K562 (cell line): ENCODE measurements at regions not wholly inside any gene's neighbourhood (a gene's known extent, or its start where the extent isn't known, plus 50 kb on each side); places are given as distances from the start of the nearest gene placed in this dataset.

Experiments used
- ATAC-seq: fragments of 200-7000 bp; cut with Tn5 transposase; 3 replicates; pipeline ENCODE4 v1.9.1; 2020; ENCODE audit warnings: moderate library complexity
- BruUV-seq: library from RNA; stranded (reverse); fragments of 400-500 nt; replicated peaks from 2 replicates; lab custom pipeline; 2021; lab: Mats Ljungman, UMichigan
- CTCF ChIA-PET: fragments of 300-600 bp; formaldehyde crosslinking; extraction: SDS; loops from one replicate; lab custom pipeline; 2021; ENCODE audit warnings: low intra/inter-chr PET ratio; lab: Yijun Ruan, JAX
- POLR2A ChIA-PET: fragments of 300-600, 350-650 bp; sonication (Branson Sonifier 250); formaldehyde crosslinking; extraction: SDS; loops from one replicate; lab custom pipeline; 2021; ENCODE audit warnings: antibody characterized with exemption, inconsistent platforms; lab: Yijun Ruan, JAX
- DNase-seq, 4 experiments: peaks; one replicate each; pipeline versions ENCODE4 v3.0.0 to v3.0.0-alpha.2; 2011 to 2018; ENCODE audit warnings: low spot score in 3 of 4, mixed read lengths in 3 of 4; ENCODE audit errors: extremely low read depth in 1 of 4
- FAIRE-seq: peaks from 2 replicates; lab custom pipeline; 2011; peaks lifted over from hg19 to GRCh38; lab: Jason Lieb, UNC
- H2AFZ ChIP-seq: 2 replicates; pipeline ENCODE4 v1.6.0; 2011; ENCODE audit warnings: low read depth, low read length, control low read depth, inconsistent platforms
- H3K27ac ChIP-seq: fragments of 200-600 bp; 3 replicates; pipeline ENCODE4 v1.8.0; 2011; ENCODE audit warnings: low read depth, mild to moderate bottlenecking, control low read depth, inconsistent platforms, low read length, moderate library complexity, mixed read lengths; ENCODE audit errors: extremely low read depth
- H3K27me3 ChIP-seq, 2 experiments: fragments of 300-600 bp in 1 of 2; 2 replicates in 1 of 2; 3 replicates in 1 of 2; pipeline versions ENCODE4 v1.6.0 to v1.8.0; 2011; ENCODE audit warnings: inconsistent platforms in 2 of 2, low read length in 2 of 2, mild to moderate bottlenecking in 1 of 2, mixed read lengths in 1 of 2, moderate library complexity in 1 of 2; ENCODE audit not compliant: control insufficient read depth in 2 of 2, insufficient read depth in 2 of 2
- H3K36me3 ChIP-seq: fragments of 300-600 bp; 3 replicates; pipeline ENCODE4 v1.8.0; 2011; ENCODE audit warnings: mild to moderate bottlenecking, low read length, inconsistent platforms; ENCODE audit not compliant: control insufficient read depth, insufficient read depth
- H3K4me1 ChIP-seq, 2 experiments: fragments of 200-600 bp in 1 of 2; replicated peaks in 1 of 2; 2 replicates in 1 of 2; 3 replicates in 1 of 2; pipeline versions ENCODE4 v1.5.1 to v1.8.0; 2011; ENCODE audit warnings: inconsistent platforms in 2 of 2, low read length in 2 of 2, mild to moderate bottlenecking in 1 of 2, mixed read lengths in 1 of 2, moderate library complexity in 1 of 2; ENCODE audit not compliant: control insufficient read depth in 2 of 2, insufficient read depth in 2 of 2
- H3K4me2 ChIP-seq: 2 replicates; pipeline ENCODE4 v1.6.1; 2011; ENCODE audit warnings: low read length, control low read depth, inconsistent platforms, mixed read lengths; ENCODE audit not compliant: insufficient read depth
- H3K4me3 ChIP-seq: fragments of 200-600 bp; sonication (generic), shearing (Covaris generic); 2 replicates; pipeline ENCODE4 v1.5.1; 2016; ENCODE audit warnings: control low read depth, inconsistent platforms
- H3K79me2 ChIP-seq: fragments of 200-600 bp; 3 replicates; pipeline ENCODE4 v1.8.0; 2011; ENCODE audit warnings: low read length, inconsistent platforms; ENCODE audit not compliant: control insufficient read depth, insufficient read depth
- H3K9ac ChIP-seq, 2 experiments: 2 replicates each; pipeline versions ENCODE4 v1.6.0 to v1.6.1; 2011; ENCODE audit warnings: low read depth in 2 of 2, low read length in 2 of 2, control low read depth in 1 of 2, inconsistent platforms in 1 of 2, mild to moderate bottlenecking in 1 of 2, mixed read lengths in 1 of 2; ENCODE audit not compliant: insufficient read depth in 1 of 2
- H3K9me1 ChIP-seq: one replicate; pipeline ENCODE4 v1.6.0; 2011; ENCODE audit warnings: inconsistent platforms, mild to moderate bottlenecking, low read length, moderate library complexity; ENCODE audit not compliant: control insufficient read depth, insufficient read depth
- H3K9me3 ChIP-seq: replicated peaks from 2 replicates; pipeline ENCODE4 v1.5.1; 2011; ENCODE audit warnings: low read depth, low read length, inconsistent platforms; ENCODE audit not compliant: control insufficient read depth, insufficient read depth
- H4K20me1 ChIP-seq: replicated peaks from 2 replicates; pipeline ENCODE4 v1.6.1; 2011; ENCODE audit warnings: low read length, inconsistent platforms, mixed read lengths; ENCODE audit not compliant: control insufficient read depth, insufficient read depth
- ATF7 ChIP-seq: fragments of 450-650 bp; IDR thresholded peaks from 2 replicates; pipeline ENCODE4 v1.7.1; 2014; ENCODE audit warnings: mild to moderate bottlenecking, moderate library complexity
- CXXC5 ChIP-seq: fragments of 250-450 bp; sonication (Bioruptor Pico); IDR thresholded peaks from 2 replicates; pipeline ENCODE4 v1.8.0; 2022; ENCODE audit warnings: inconsistent platforms, mild to moderate bottlenecking, moderate library complexity
- FOXA1 ChIP-seq: fragments of 450-650 bp; IDR thresholded peaks from 2 replicates; pipeline ENCODE4 v1.6.1; 2016; ENCODE audit warnings: mild to moderate bottlenecking, borderline replicate concordance
- KDM4B ChIP-seq, 2 experiments: fragments of 450-650 bp in 1 of 2; sonication (generic) in 1 of 2; IDR thresholded peaks; 2 replicates each; pipeline ENCODE4 v1.6.1; 2016 to 2017; ENCODE audit warnings: borderline replicate concordance in 2 of 2, antibody characterized with exemption in 1 of 2, low read depth in 1 of 2, mild to moderate bottlenecking in 1 of 2
- LEF1 ChIP-seq: fragments of 450-650 bp; IDR thresholded peaks from 2 replicates; pipeline ENCODE4 v1.6.1; 2016; ENCODE audit warnings: mild to moderate bottlenecking
- POLR2AphosphoS2 ChIP-seq: IDR thresholded peaks from 2 replicates; pipeline ENCODE4 v1.6.1; 2012; ENCODE audit warnings: low read length, improper control_type of control experiment
- ZKSCAN1 ChIP-seq: fragments of 150-350 bp; IDR thresholded peaks from 2 replicates; pipeline ENCODE4 v1.6.1; 2016; ENCODE audit warnings: low read depth, low read length
- ZNF444 ChIP-seq: fragments of 250-450 bp; sonication (Bioruptor Pico); IDR thresholded peaks from 2 replicates; pipeline ENCODE4 v1.4.0; 2020; ENCODE audit warnings: mild to moderate bottlenecking, moderate library complexity
- WGBS: fragments of 100-300 bp; shearing (Covaris generic); methylation state at CpG from one replicate; pipeline ENCODE4 v1.1.6; 2016; ENCODE audit warnings: low coverage, mixed read lengths; ENCODE audit not compliant: insufficient coverage; ENCODE audit errors: missing lambda C conversion rate; 5-methylcytosine and 5-hydroxymethylcytosine counted together
- in situ Hi-C: fragments of 300-500 bp; cut with MboI; formaldehyde crosslinking; loops from 4 replicates; pipeline ENCODE4 v1.15.0; 2018; ENCODE audit warnings: inconsistent platforms, mixed read lengths
- intact Hi-C: fragments of 100-400 bp; cut with micrococcal nuclease; formaldehyde crosslinking; loops from 2 replicates; pipeline ENCODE4 v1.14.2; 2022
- TF ChIP-seq, protein P1 (sequence below), 2 experiments: fragments of 450-650 bp; IDR thresholded peaks; 2 replicates each; pipeline ENCODE4 v1.6.1; 2018; ENCODE audit warnings: mild to moderate bottlenecking in 2 of 2, low read depth in 1 of 2; ENCODE audit not compliant: partially characterized antibody in 2 of 2
- TF ChIP-seq, protein P2 (sequence below): fragments of 450-650 bp; formaldehyde crosslinking; IDR thresholded peaks from 2 replicates; pipeline ENCODE4 v1.4.0; 2022; ENCODE audit warnings: mild to moderate bottlenecking, moderate library complexity
- TF ChIP-seq, protein P3 (sequence below): IDR thresholded peaks from 2 replicates; pipeline ENCODE4 v1.6.1; 2016; ENCODE audit warnings: missing genetic modification characterization, missing compliant biosample characterization
- TF ChIP-seq, protein P4 (sequence below): fragments of 450-650 bp; IDR thresholded peaks from 2 replicates; pipeline ENCODE4 v1.6.1; 2014; ENCODE audit warnings: low read depth, mild to moderate bottlenecking, moderate library complexity, borderline replicate concordance
- TF ChIP-seq, protein P5 (sequence below), 2 experiments: fragments of 200-800 bp in 1 of 2; sonication (Bioruptor generic) in 1 of 2; sonication (generic) in 1 of 2; formaldehyde crosslinking in 1 of 2; IDR thresholded peaks in 1 of 2; conservative IDR thresholded peaks in 1 of 2; 2 replicates each; pipeline versions ENCODE4 v1.5.0 to v1.6.1; 2016 to 2020; ENCODE audit warnings: missing compliant biosample characterization in 1 of 2, missing genetic modification characterization in 1 of 2, missing genetic modification reagents in 1 of 2

DNA sequence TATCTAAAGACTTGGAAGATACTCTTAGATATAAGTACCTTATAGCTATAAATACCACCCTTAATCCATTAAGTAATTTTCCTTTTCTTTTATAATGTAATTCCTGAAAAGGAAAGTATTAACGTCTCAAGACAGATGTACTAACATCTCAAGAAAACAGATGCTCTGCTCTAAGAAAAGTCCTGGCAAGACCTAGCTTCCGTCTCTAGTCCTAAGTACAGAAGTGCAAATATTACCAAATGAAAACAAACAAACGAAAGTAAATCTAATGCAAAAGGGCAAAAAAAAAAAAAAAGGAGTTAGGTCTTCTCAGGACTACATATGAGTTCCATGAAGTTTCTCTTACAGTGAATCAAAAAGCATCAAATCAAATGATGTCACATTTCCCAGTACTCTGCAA lies 106.8 kb upstream of the PDE10A start:
- POLR2A ChIA-PET, result no interaction called here
- CTCF ChIA-PET, result no interaction called here
- Histone ChIP-seq H3K79me2 (no peaks in the 10 kb centered on the region), H3K9me1 (no peaks in the 10 kb centered on the region), H3K27ac (no peak overlapping the region), H3K36me3 (no peaks in the 10 kb centered on the region), H3K4me2 (no peak overlapping the region), H2AFZ (no peak overlapping the region), H3K9ac (no peak overlapping the region), H3K27me3 (peaks cover 3 to 5% of the 10 kb centered on the region in 2 experiments; a peak in 1 of 5 replicates), H3K4me3 (no peak overlapping the region), H4K20me1 (no peaks in the 10 kb centered on the region), H3K9me3 (no peaks in the 10 kb centered on the region), H3K4me1 (no peaks in the 10 kb centered on the region)
- no peak for FAIRE-seq
- no TSS peak for BruUV-seq
- in situ Hi-C loops, result no loop called here
- intact Hi-C loops, result no loop called here
- WGBS, result 2% methylated on average over 3 of the region's 3 CpGs
- no peak for ATAC-seq
- DNase-seq, result no peak
- TF ChIP-seq ATF7 (no peak), ZKSCAN1 (no peak), LEF1 (no peak), ZNF444 (no peak), POLR2AphosphoS2 (no peak), CXXC5 (CRISPR knock-in tag) (no peak), FOXA1 (no peak), KDM4B (IDR thresholded peaks at IDR 0.05; ENCODE audit: borderline replicate concordance in 2 of 2, low read depth in 1 of 2) (no peak)
- TF ChIP-seq, protein P1, sequence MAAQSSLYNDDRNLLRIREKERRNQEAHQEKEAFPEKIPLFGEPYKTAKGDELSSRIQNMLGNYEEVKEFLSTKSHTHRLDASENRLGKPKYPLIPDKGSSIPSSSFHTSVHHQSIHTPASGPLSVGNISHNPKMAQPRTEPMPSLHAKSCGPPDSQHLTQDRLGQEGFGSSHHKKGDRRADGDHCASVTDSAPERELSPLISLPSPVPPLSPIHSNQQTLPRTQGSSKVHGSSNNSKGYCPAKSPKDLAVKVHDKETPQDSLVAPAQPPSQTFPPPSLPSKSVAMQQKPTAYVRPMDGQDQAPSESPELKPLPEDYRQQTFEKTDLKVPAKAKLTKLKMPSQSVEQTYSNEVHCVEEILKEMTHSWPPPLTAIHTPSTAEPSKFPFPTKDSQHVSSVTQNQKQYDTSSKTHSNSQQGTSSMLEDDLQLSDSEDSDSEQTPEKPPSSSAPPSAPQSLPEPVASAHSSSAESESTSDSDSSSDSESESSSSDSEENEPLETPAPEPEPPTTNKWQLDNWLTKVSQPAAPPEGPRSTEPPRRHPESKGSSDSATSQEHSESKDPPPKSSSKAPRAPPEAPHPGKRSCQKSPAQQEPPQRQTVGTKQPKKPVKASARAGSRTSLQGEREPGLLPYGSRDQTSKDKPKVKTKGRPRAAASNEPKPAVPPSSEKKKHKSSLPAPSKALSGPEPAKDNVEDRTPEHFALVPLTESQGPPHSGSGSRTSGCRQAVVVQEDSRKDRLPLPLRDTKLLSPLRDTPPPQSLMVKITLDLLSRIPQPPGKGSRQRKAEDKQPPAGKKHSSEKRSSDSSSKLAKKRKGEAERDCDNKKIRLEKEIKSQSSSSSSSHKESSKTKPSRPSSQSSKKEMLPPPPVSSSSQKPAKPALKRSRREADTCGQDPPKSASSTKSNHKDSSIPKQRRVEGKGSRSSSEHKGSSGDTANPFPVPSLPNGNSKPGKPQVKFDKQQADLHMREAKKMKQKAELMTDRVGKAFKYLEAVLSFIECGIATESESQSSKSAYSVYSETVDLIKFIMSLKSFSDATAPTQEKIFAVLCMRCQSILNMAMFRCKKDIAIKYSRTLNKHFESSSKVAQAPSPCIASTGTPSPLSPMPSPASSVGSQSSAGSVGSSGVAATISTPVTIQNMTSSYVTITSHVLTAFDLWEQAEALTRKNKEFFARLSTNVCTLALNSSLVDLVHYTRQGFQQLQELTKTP (IDR thresholded peaks at IDR 0.05; ENCODE audit: low read depth in 1 of 2, partially characterized antibody in 2 of 2), result no peak
- TF ChIP-seq, protein P2, sequence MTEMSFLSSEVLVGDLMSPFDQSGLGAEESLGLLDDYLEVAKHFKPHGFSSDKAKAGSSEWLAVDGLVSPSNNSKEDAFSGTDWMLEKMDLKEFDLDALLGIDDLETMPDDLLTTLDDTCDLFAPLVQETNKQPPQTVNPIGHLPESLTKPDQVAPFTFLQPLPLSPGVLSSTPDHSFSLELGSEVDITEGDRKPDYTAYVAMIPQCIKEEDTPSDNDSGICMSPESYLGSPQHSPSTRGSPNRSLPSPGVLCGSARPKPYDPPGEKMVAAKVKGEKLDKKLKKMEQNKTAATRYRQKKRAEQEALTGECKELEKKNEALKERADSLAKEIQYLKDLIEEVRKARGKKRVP, result no peak
- TF ChIP-seq, protein P3, sequence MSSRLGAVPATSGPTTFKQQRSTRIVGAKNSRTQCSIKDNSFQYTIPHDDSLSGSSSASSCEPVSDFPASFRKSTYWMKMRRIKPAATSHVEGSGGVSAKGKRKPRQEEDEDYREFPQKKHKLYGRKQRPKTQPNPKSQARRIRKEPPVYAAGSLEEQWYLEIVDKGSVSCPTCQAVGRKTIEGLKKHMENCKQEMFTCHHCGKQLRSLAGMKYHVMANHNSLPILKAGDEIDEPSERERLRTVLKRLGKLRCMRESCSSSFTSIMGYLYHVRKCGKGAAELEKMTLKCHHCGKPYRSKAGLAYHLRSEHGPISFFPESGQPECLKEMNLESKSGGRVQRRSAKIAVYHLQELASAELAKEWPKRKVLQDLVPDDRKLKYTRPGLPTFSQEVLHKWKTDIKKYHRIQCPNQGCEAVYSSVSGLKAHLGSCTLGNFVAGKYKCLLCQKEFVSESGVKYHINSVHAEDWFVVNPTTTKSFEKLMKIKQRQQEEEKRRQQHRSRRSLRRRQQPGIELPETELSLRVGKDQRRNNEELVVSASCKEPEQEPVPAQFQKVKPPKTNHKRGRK (tag), result no peak
- TF ChIP-seq, protein P4, sequence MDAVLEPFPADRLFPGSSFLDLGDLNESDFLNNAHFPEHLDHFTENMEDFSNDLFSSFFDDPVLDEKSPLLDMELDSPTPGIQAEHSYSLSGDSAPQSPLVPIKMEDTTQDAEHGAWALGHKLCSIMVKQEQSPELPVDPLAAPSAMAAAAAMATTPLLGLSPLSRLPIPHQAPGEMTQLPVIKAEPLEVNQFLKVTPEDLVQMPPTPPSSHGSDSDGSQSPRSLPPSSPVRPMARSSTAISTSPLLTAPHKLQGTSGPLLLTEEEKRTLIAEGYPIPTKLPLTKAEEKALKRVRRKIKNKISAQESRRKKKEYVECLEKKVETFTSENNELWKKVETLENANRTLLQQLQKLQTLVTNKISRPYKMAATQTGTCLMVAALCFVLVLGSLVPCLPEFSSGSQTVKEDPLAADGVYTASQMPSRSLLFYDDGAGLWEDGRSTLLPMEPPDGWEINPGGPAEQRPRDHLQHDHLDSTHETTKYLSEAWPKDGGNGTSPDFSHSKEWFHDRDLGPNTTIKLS, result no peak
- TF ChIP-seq, protein P5, sequence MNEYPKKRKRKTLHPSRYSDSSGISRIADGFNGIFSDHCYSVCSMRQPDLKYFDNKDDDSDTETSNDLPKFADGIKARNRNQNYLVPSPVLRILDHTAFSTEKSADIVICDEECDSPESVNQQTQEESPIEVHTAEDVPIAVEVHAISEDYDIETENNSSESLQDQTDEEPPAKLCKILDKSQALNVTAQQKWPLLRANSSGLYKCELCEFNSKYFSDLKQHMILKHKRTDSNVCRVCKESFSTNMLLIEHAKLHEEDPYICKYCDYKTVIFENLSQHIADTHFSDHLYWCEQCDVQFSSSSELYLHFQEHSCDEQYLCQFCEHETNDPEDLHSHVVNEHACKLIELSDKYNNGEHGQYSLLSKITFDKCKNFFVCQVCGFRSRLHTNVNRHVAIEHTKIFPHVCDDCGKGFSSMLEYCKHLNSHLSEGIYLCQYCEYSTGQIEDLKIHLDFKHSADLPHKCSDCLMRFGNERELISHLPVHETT (CRISPR knock-in tag; conservative IDR thresholded peaks at IDR 0.05 in 1 of 2, IDR thresholded peaks at IDR 0.05 in 1 of 2), result no peak
